ENCODE measurements at regions not wholly inside any gene's neighbourhood (a gene's known extent, or its start where the extent isn't known, plus 50 kb on each side); places are given as distances from the start of the nearest gene placed in this dataset.
"Not testable (repeated sequence)": the region's sequence is repeated elsewhere in the genome, so short reads cannot be mapped to it uniquely, and the experiment has no call there.

DNA sequence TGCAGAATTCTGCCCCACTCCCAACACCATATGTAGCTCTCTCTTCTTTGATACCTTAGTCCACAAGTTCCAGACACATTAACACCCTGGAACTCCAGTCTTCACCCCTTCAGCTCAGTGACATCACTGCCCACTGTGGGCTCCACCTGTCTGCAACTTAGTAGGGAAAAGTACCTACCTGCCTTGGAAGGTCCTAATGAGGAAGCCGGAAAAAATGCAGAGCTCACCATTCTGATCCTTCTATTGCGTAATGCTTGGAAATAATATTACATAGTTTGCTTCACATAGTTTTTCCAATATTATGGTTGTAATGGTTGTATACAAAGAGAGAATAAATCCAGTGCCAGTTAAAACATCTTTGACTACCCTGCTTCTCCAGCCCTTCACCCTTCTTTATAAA is 738.4 kb downstream of the RNF144A start:
- intact Hi-C loops (cut with DNase I) = no loop called here
- TF ChIP-seq EP300 (IDR thresholded peaks at IDR 0.05) = no peak
- TF ChIP-seq POLR2AphosphoS5 (IDR thresholded peaks at IDR 0.05) = no peak
- TF ChIP-seq POLR2A (IDR thresholded peaks at IDR 0.05; ENCODE audit: low read depth) = no peak

DNA sequence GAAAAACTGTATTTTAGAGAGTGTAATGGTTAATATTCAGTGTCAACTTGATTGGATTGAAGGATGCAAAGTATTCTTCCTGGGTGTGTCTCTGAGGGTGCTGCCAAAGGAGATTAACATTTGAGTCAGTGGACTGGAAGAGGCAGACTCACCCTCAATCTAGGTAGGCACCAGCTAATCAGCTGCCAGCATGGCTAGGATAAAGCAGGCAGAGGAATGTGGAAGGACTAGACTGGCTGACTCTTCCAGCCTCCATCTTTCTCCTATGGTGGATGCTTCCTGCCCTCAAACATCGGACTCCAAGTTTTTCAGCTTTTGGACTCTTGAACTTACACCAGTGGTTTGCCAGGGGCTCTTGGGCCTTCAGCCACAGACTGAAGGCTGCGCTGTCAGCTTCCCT is 740.3 kb downstream of the RNF144A start:
- peak; percentile 70 for DNase-seq (ENCODE audit: extremely low spot score)
- H3K4me3 ChIP-seq; intact Hi-C loops (cut with DNase I); H3K27me3 ChIP-seq; H3K4me1 ChIP-seq; H3K36me3 ChIP-seq; H3K27ac ChIP-seq (replicated peaks in 1 of 4): not testable (repeated sequence)
- peaks cover 0 to 12% (median 6%) of the 10 kb centered on the region in 4 donors for H3K9me3 ChIP-seq
- WGBS = 87% methylated on average over 2 of the region's 2 CpGs

More for the DNA sequence above, 738.4 kb downstream of the RNF144A start:
- Histone ChIP-seq H3K4me1 (no peaks in the 10 kb centered on the region), H3K4me3 (no peak overlapping the region), H3K27me3 (no peaks in the 10 kb centered on the region), H3K27ac (replicated peaks in 1 of 4) (no peak overlapping the region), H3K9me3 (peaks cover 0 to 12% (median 6%) of the 10 kb centered on the region in 4 donors), H3K36me3 (no peaks in the 10 kb centered on the region)
- WGBS = 96% methylated on average over 2 of the region's 2 CpGs
- DNase-seq (ENCODE audit: extremely low spot score) = peak; percentile 66

DNA sequence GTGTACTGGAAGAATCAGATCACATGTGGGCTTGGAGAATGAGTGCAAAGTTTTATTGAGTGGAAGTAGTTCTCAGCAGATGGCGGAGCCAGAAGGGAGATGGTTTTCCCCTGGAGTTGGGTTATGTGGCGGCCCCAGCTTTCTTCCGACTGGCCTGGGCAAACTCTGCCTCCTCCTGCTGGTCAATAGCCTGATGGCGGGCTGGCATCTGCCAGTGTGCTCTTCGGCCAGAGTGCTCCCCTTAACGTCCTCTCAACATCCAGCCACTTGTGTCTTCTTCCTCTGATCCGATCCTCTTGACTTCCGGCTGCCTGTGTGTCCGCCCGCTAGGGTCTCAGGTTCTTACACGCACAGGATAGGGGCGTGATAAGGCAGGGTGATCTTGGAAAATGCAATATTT is 741.3 kb downstream of the RNF144A start:
- Histone ChIP-seq H3K36me3 (no peaks in the 10 kb centered on the region), H3K27me3 (no peaks in the 10 kb centered on the region), H3K4me1 (no peaks in the 10 kb centered on the region), H3K9me3 (peaks cover 0 to 7% (median 3%) of the 10 kb centered on the region in 4 donors), H3K27ac (replicated peaks in 1 of 4) (no peak overlapping the region), H3K4me3 (no peak overlapping the region)
- intact Hi-C loops (cut with DNase I) = no loop called here
- TF ChIP-seq POLR2A (IDR thresholded peaks at IDR 0.05; ENCODE audit: low read depth) = no peak
- no peak for TF ChIP-seq EP300 (IDR thresholded peaks at IDR 0.05)
- TF ChIP-seq, protein P1, sequence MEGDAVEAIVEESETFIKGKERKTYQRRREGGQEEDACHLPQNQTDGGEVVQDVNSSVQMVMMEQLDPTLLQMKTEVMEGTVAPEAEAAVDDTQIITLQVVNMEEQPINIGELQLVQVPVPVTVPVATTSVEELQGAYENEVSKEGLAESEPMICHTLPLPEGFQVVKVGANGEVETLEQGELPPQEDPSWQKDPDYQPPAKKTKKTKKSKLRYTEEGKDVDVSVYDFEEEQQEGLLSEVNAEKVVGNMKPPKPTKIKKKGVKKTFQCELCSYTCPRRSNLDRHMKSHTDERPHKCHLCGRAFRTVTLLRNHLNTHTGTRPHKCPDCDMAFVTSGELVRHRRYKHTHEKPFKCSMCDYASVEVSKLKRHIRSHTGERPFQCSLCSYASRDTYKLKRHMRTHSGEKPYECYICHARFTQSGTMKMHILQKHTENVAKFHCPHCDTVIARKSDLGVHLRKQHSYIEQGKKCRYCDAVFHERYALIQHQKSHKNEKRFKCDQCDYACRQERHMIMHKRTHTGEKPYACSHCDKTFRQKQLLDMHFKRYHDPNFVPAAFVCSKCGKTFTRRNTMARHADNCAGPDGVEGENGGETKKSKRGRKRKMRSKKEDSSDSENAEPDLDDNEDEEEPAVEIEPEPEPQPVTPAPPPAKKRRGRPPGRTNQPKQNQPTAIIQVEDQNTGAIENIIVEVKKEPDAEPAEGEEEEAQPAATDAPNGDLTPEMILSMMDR (IDR thresholded peaks at IDR 0.05) = no peak
- WGBS = over 99% methylated on average over 12 of the region's 12 CpGs
- no peak for DNase-seq (ENCODE audit: extremely low spot score)

DNA sequence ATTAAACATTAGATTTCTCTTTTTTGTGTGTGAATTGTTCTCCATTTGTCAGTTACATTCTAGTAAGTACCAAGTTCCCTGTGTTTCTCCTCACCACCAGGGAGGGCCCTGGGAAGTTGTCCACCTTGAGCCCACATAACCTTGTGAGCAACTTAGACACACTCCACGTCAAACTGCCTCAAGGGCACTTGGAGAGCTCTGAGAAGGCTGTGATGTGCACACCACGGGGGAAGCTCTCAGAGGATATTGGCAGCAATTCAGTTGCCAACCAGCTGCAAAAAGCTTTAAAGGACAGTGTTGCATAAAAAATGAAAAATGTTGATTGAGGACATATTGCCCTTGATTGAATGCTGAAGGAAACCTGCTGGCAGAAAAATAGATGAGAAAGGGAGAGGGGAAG is 743.6 kb downstream of the RNF144A start:
- intact Hi-C loops (cut with DNase I) = no loop called here
- WGBS = 70% methylated on average over 2 of the region's 2 CpGs
- TF ChIP-seq, protein P1 (IDR thresholded peaks at IDR 0.05) = no peak
- TF ChIP-seq EP300 (IDR thresholded peaks at IDR 0.05) (no peak), POLR2AphosphoS5 (IDR thresholded peaks at IDR 0.05) (no peak), POLR2A (IDR thresholded peaks at IDR 0.05; ENCODE audit: low read depth) (no peak)
- Histone ChIP-seq H3K4me3 (no peak overlapping the region), H3K36me3 (no peaks in the 10 kb centered on the region), H3K9me3 (no peaks in the 10 kb centered on the region), H3K4me1 (no peaks in the 10 kb centered on the region), H3K27me3 (no peaks in the 10 kb centered on the region), H3K27ac (replicated peaks in 1 of 4) (no peak overlapping the region)
- DNase-seq (ENCODE audit: extremely low spot score) = no peak

DNA sequence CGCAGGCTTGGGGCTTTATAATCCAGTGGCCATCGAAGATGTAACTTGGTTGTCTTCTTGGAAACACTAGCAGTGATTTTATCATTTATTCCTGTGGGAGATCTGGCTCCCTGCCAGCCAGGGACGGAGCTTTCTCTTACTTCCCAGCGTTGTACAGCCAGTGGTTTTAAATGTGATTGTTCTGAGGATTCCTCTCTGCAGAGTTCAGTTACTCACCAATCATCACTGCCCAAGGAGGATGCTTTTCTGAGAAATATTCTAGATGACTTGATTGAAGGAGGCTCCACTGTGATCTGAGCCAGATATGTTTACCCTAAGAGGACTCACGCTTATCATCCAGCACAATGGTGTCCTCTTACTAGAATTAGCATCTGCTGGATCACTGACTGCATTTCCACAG is 744.3 kb downstream of the RNF144A start:
- H3K27me3 ChIP-seq = no peaks in the 10 kb centered on the region
- intact Hi-C loops (cut with DNase I) = no loop called here
- no peak overlapping the region for H3K27ac ChIP-seq (replicated peaks in 1 of 4)
- H3K4me1 ChIP-seq = no peaks in the 10 kb centered on the region
- H3K9me3 ChIP-seq = no peaks in the 10 kb centered on the region
- no peaks in the 10 kb centered on the region for H3K36me3 ChIP-seq
- H3K4me3 ChIP-seq = no peak overlapping the region
- WGBS = 51% methylated on average over 5 of the region's 5 CpGs
- no peak for DNase-seq (ENCODE audit: extremely low spot score)
- TF ChIP-seq, protein P1 (IDR thresholded peaks at IDR 0.05) = no peak
- TF ChIP-seq POLR2AphosphoS5 (IDR thresholded peaks at IDR 0.05) (no peak), POLR2A (IDR thresholded peaks at IDR 0.05; ENCODE audit: low read depth) (no peak), EP300 (IDR thresholded peaks at IDR 0.05) (no peak)

DNA sequence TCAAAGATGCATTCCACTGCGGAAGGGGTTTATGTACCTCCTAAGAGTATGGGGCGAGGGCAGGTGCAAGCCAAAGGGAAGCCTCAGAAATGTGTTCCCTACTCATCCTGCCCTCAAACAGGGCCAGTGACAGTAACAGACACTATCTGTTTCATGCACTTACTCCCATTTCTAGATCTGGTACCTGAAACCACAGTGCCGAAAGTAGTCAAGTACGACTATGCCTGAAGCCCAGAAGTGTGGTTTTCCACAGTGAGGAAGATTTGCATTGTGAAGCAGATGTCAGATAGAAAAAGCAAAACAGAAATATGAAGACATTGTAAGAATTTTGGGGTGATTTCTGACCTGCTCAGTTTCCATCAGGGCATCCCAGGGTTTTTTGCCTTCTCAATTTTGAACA is 748.7 kb downstream of the RNF144A start:
- H3K27me3 ChIP-seq = no peaks in the 10 kb centered on the region
- H3K4me3 ChIP-seq = no peak overlapping the region
- no peaks in the 10 kb centered on the region for H3K9me3 ChIP-seq
- DNase-seq (ENCODE audit: extremely low spot score) = no peak
- no peaks in the 10 kb centered on the region for H3K4me1 ChIP-seq
- no peaks in the 10 kb centered on the region for H3K36me3 ChIP-seq
- H3K27ac ChIP-seq (replicated peaks in 1 of 4) = no peak overlapping the region
- WGBS = 99% methylated on average over 4 of the region's 4 CpGs
- intact Hi-C loops (cut with DNase I) = no loop called here
- TF ChIP-seq POLR2AphosphoS5 (IDR thresholded peaks at IDR 0.05) = no peak
- TF ChIP-seq EP300 (IDR thresholded peaks at IDR 0.05) = no peak
- TF ChIP-seq, protein P1 (IDR thresholded peaks at IDR 0.05) = no peak

Data from esophagus muscularis mucosa (tissue), 4 donors.